SW 1271 (cell line): ENCODE measurements at regions not wholly inside any gene's neighbourhood (a gene's known extent, or its start where the extent isn't known, plus 50 kb on each side); places are given as distances from the start of the nearest gene placed in this dataset.
"Not testable (repeated sequence)": the region's sequence is repeated elsewhere in the genome, so short reads cannot be mapped to it uniquely, and the experiment has no call there.

Source experiments
- DNase-seq, 2 experiments: peaks; one replicate each; lab custom pipeline; 2025; lab: John Stamatoyannopoulos, UW

GRCh38 chr6:169378620-169379381 lies 125.2 kb upstream of the THBS2 start:
- DNase-seq = no peak

GRCh38 chr6:169376458-169376857 lies 122.8 kb upstream of the THBS2 start:
- no peak for DNase-seq

- no peak for DNase-seq
Measured at GRCh38 chr6:169372589-169372988, 118.9 kb upstream of the THBS2 start.

- DNase-seq = peak in 1 of 2 experiments; percentile 29
Measured at GRCh38 chr6:169371344-169372127, 117.9 kb upstream of the THBS2 start.

GRCh38 chr6:169370666-169371343 lies 117.2 kb upstream of the THBS2 start:
- DNase-seq = no peak

- DNase-seq = no peak
Measured at GRCh38 chr6:169370054-169370453, 116.4 kb upstream of the THBS2 start.

GRCh38 chr6:169368200-169368599 lies 114.6 kb upstream of the THBS2 start:
- DNase-seq = no peak

GRCh38 chr6:169367507-169367906 lies 113.9 kb upstream of the THBS2 start:
- no peak for DNase-seq

GRCh38 chr6:169366258-169366901 lies 112.7 kb upstream of the THBS2 start:
- DNase-seq = no peak

GRCh38 chr6:169365567-169366257 lies 112.1 kb upstream of the THBS2 start:
- no peak for DNase-seq

- DNase-seq = no peak
Measured at GRCh38 chr6:169363590-169363989, 109.9 kb upstream of the THBS2 start.

GRCh38 chr6:169362501-169363121 lies 109.0 kb upstream of the THBS2 start:
- no peak for DNase-seq

- not testable (repeated sequence) for DNase-seq
Measured at GRCh38 chr6:169355001-169355400, 101.4 kb upstream of the THBS2 start.

- no peak for DNase-seq
Measured at GRCh38 chr6:169345146-169345545, 91.5 kb upstream of the THBS2 start.

- DNase-seq = no peak
Measured at GRCh38 chr6:169344750-169345065, 91.1 kb upstream of the THBS2 start.

GRCh38 chr6:169343886-169344749 lies 90.5 kb upstream of the THBS2 start:
- DNase-seq = no peak

GRCh38 chr6:169342710-169343109 lies 89.1 kb upstream of the THBS2 start:
- no peak for DNase-seq

GRCh38 chr6:169341706-169342105 lies 88.1 kb upstream of the THBS2 start:
- DNase-seq = no peak

- DNase-seq = no peak
Measured at GRCh38 chr6:169341065-169341464, 87.4 kb upstream of the THBS2 start.

- DNase-seq = peak in 1 of 2 experiments; percentile 30
Measured at GRCh38 chr6:169340395-169340794, 86.7 kb upstream of the THBS2 start.
